OCI-LY3 (cell line): ENCODE measurements at regions not wholly inside any gene's neighbourhood (a gene's known extent, or its start where the extent isn't known, plus 50 kb on each side); places are given as distances from the start of the nearest gene placed in this dataset.

Experiments
- EZH2phosphoT487 ChIP-seq: fragments of 200-600 bp; shearing (Covaris generic); IDR thresholded peaks from 2 replicates; pipeline ENCODE4 v1.6.1; 2018; ENCODE audit warnings: antibody characterized with exemption, mixed run types, low read depth
- TF ChIP-seq, protein P1 (sequence below): fragments of 200-600, 300-600 bp; sonication (generic); IDR thresholded peaks from 2 replicates; pipeline ENCODE4 v1.5.1; 2014; ENCODE audit warnings: antibody characterized with exemption, low read length, low read depth

DNA sequence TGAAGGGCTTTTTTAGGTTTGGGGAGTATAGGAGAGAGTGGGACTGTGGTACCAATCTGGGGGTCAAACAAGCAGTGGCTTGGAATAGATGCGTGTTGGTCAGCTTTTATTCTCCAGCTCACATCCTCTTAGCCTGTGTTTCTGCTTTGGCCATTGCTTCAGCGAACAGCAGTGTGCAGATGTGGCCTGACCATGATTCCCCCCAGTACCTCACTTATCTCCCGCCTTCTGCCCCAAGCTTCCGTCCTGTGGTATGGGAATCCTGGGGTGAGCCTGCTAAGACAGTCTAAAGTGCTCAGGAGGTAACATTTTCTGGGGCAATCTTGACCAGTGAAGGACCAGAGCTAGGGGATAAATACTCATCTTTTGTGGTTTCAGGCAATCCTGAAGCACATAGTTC is 84.9 kb upstream of the TNP1 start:
- TF ChIP-seq, protein P1, sequence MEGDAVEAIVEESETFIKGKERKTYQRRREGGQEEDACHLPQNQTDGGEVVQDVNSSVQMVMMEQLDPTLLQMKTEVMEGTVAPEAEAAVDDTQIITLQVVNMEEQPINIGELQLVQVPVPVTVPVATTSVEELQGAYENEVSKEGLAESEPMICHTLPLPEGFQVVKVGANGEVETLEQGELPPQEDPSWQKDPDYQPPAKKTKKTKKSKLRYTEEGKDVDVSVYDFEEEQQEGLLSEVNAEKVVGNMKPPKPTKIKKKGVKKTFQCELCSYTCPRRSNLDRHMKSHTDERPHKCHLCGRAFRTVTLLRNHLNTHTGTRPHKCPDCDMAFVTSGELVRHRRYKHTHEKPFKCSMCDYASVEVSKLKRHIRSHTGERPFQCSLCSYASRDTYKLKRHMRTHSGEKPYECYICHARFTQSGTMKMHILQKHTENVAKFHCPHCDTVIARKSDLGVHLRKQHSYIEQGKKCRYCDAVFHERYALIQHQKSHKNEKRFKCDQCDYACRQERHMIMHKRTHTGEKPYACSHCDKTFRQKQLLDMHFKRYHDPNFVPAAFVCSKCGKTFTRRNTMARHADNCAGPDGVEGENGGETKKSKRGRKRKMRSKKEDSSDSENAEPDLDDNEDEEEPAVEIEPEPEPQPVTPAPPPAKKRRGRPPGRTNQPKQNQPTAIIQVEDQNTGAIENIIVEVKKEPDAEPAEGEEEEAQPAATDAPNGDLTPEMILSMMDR = no peak
- TF ChIP-seq EZH2phosphoT487 = no peak
